ENCODE measurements at regions not wholly inside any gene's neighbourhood (a gene's known extent, or its start where the extent isn't known, plus 50 kb on each side); places are given as distances from the start of the nearest gene placed in this dataset.
"Not testable (repeated sequence)": the region's sequence is repeated elsewhere in the genome, so short reads cannot be mapped to it uniquely, and the experiment has no call there.

DNA sequence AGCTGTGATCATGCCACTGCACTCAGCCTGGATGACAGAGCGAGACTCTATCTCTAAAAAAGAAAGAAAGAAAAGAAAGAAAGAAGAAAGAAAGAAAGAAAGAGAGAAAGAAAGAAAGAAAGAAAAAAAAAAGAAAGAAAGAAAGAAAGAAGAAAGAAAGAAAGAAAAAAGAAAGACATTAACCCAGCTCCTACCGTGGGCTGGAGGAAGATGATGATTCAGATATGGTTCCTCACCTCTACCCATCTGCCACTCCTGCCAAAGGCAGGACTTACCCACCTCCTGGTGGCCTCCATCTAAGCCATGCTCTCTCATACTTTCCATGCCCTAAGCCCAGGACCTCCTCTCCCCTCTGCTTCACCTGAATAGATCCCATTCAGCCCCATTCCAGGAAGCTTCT is 93.3 kb upstream of the LHX1 start:
- DNase-seq (ENCODE audit: low read depth in 3 of 3, low spot score in 1 of 3), result no peak

DNA sequence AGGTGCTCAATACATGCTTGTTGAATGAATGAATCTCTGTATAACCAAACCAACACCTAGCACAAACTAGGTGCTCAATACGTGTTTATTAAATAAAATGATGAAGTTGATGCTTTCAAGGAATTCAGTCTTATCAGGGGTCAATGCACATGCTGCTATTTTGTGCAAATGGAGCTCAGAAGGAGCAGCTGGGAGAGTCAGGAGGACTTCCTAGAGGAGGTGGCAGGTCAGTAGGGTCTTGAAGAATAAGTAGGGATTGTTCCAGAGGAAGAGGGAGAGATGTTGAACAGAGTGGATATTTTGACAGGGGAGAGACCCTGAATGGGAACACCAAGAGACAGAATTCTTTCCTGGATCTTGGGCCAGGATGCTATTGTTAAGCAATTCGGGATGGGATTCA is 92.7 kb upstream of the LHX1 start:
- DNase-seq (ENCODE audit: low read depth in 3 of 3, low spot score in 1 of 3), result no peak

DNA sequence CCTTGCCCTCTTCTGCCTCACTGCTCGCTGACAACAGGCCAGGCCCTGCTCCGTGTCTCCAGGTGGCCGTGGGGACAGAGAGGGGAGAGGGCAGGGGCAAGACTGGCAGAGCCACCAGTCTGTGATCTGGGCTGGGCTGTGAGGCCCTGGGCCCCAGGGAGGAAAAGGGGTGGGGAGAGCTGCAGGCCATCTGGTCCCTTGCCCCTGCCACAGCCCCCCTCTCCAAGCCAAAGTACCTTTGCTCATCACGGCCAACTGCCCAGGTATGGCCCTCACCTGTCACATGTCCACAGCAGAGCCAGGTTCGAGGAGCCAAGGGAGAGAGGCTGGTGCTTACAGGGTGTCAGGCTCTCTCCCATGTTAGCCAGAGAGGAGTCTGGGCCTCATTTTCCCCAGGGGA is 91.4 kb upstream of the LHX1 start:
- no peak for DNase-seq (ENCODE audit: low read depth in 3 of 3, low spot score in 1 of 3)

DNA sequence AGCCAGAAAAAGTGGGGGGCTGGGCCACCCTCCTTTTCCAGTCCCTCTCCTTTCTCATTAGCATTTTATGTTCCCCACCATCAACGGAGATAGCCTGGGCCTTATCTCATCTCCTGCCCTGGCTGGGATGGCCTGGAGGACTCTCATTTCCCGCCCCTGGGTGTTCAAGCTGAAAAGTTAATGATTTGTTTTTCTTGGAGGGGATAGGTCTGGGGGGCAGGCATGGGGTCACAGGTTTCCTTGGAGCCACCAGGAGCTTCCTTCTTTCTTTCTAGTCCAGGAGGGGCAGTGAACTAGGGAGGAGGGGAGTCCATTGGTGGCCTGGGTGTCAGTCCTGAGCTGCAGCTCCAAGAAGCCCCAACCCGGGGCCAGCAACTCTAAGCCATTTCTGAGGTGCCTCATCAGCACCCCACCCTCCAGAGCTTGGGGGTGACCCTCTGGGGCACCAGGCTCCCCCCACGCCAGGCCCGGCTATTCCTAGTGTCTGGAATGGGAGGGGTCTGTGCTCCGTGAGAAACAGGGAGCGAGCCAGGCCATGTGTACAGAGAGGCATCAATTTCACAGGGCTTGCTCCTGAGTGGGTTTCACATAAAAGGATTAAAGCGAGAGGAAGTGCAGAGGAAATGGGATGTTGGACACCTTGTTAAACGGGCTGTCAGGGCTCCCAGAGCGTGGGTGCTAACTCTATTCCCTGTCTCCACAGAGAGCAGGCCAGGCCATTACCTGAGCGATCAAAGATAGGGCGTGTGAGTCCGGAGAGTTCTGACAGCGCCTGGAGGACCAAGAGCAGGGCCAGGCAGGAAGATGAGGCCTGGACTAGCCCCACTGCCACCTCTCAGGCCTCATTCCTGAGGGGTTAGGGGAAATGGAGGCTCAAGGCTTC is 90.6 kb upstream of the LHX1 start:
- no peak for DNase-seq (ENCODE audit: low read depth in 3 of 3, low spot score in 1 of 3)

DNA sequence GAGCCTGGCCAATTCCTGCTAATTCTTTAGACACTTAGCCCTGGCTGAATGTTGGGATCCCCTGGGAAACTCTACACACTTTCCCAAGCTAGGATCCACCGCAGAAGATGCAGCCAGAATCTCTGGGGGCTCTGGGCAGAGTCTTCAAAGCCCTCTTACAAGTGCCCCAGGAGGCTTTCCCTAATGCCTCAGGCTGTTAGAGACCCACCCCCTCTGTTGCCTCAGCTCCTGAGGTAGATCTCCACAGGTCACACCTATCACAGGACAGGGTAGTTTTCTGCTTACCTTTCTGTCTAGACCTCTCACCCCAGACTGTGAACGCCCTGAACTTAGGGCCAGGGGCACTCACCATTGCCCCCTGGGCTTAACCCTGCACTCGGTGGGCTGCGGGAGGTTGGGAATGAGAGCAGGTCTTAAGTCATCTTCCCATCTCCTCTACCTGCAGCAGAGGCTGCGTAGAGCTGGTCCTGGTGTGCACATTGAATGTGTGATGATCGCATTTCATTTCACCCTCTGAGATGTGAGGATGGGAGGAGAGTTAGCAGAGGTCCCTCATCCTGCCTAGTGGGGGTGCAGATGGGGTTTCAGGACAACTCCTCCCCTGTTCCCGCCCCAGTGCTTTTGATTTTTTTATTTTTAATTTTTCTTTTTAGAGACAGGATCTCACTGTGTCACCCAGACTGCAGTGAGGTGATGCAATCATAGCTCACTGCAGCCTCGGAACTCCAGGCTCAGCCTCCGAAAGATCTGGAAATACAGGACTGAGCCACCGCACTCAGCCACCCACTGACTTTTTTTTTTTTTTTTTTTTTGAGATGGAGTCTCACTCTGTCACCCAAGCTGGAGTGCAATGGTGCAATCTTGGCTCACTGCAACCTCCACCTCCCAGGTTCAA is 89.0 kb upstream of the LHX1 start:
- no peak for DNase-seq (ENCODE audit: low read depth in 3 of 3, low spot score in 1 of 3)

DNA sequence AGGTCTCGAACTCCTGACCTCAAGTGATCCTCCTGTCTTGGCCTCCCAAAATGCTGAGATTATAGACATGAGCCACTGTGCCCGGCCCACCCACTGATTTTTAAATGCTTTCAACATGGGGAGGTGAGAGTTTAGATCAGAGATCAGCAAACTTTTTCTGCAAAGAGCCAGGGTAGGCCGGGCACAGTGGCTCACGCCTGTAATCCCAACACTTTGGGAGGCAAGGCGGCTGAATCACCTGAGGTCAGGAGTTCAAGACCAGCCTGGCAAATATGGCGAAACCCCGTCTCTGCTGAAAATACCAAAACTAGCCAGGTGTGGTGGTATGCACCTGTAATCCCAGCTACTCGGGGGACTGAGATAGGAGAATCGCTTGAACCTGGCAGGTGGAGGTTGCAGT is 88.3 kb upstream of the LHX1 start:
- DNase-seq (ENCODE audit: low read depth in 3 of 3, low spot score in 1 of 3), result not testable (repeated sequence)

DNA sequence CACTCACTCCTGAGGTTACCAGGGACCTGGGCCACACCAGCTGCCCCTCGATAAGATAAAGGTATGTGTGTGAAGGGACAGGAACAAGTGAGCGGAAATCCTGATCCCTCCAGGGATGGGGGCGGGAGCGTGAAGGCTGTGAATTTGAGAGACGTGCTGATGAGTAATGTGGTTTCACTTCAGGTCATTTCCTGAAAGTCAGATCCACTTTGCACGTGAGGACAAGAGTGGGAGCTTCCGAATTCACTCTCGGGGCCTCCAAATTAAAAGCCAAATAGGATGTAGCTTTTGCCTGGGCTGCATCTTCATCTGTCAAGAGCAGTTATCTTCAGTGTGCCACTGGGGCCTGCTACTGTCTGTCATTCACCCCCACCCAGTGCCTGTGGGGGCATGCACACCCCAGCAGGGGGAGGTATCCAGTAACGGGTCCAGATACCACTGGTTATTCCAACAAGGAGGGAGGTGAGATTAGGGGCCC is 87.4 kb upstream of the LHX1 start:
- DNase-seq (ENCODE audit: low read depth in 3 of 3, low spot score in 1 of 3), result peak in 1 of 3 donors; percentile 16

DNA sequence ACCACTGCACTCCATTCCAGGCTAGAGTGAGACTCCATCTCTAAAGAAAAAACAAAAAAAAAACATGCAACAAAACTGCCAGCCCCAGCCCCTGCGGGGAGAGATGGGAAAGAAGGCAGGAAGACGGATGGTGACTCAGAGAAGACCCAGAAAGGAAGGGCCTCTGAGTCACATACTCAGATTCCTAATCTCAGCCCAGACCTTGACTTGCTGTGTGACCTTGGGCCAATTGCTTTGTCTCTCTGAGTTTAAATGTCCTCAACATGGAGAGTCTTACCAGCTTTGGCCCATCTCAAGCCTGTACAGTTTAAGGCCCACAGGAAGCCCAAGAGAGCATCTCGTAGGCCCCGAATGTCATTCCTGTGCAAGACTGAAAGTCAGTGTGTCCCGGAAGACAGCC is 86.5 kb upstream of the LHX1 start:
- no peak for DNase-seq (ENCODE audit: low read depth in 3 of 3, low spot score in 1 of 3)

DNA sequence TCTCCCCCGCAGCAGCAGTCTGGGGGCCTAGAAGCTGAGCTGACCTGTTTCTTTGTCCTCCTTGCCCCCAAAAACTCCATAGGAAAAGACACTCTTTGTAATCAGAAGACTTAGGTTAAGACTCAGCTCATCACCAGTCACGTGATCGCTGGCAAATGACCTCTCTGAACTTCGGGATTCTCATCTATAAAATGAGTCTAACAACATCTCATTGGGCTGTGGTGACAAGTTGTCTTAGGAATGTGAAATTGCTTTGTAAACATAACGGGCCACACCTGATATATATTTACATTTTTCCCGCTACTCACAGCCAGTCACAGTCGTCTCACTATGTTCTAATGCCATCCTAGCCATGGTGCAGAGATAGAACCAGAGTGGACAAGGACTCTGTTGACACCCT is 86.0 kb upstream of the LHX1 start:
- no peak for DNase-seq (ENCODE audit: low read depth in 3 of 3, low spot score in 1 of 3)

DNA sequence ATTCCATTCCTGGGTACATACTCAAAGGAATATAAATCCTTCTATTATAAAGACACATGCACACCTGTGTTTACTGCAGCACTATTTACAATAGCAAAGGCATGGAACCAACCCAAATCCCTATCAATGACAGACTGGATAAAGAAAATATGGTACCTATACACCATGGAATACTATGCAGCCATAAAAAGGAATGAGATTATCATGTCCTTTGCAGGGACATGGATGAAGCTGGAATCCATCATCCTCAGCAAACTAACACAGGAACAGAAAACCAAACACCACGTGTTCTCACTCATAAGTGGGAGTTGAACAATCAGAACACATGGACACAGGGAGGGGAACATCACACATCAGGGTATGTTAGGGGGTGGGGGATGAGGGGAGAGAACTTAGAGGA is 84.8 kb upstream of the LHX1 start:
- not testable (repeated sequence) for DNase-seq (ENCODE audit: low read depth in 3 of 3, low spot score in 1 of 3)

DNA sequence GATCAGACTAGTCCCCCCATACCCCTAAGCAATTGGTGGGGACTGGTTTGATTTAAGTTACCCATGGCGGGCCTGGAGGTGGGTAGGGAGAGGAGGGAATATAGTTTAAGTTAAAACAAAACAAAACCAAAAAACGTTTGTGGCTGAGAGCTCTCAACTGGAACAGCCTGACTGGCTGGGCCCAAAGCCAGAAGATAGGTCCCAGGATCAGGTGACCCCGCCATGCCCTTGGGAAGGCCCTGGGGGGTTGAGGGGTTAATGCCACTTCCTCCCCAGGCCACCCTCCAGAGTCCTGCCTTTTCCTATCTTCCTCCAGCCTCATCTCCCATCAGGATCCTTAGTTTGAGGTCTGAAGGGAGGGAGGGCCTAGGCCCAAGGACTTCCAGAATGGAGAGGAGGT is 82.3 kb upstream of the LHX1 start:
- no peak for DNase-seq (ENCODE audit: low read depth in 3 of 3, low spot score in 1 of 3)

DNA sequence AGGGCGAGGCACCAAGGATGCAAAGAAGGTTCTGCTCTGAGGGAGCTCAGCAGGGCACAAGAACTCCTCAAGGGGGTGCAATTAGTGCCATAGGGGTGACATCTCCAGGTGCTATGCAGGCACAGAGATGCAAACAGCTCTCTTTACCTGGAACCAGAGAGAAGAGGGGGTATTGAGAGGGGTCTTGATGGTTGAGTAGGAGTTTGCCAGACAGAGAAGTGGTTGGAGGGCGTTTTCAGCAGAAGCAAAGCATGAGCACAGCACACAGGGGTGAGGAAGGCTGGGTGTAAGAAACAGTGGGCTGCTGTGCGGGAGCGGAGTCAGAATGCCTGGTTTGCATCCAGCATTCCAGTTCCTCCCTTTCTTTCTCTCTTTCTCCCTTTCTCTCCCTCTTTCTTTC is 81.8 kb upstream of the LHX1 start:
- no peak for DNase-seq (ENCODE audit: low read depth in 3 of 3, low spot score in 1 of 3)

DNA sequence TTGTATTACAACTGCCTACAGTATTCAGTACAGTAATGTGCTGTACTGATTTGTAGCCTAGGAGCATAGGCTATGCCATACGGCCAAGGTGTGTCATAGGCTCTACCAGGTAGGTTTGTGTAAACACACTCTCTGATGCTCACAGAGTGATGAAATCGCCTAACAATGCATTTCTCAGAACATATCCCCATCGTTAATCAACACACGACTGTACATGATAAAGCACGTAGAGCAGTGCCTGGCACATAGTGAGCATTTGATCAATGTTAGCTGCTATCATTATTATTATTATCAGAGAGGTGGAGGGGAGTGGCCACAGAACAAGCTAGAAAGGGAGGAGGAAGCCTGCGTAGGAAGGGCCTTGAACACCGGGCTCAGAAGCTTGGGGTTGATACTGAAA is 81.1 kb upstream of the LHX1 start:
- DNase-seq (ENCODE audit: low read depth in 3 of 3, low spot score in 1 of 3), result no peak

DNA sequence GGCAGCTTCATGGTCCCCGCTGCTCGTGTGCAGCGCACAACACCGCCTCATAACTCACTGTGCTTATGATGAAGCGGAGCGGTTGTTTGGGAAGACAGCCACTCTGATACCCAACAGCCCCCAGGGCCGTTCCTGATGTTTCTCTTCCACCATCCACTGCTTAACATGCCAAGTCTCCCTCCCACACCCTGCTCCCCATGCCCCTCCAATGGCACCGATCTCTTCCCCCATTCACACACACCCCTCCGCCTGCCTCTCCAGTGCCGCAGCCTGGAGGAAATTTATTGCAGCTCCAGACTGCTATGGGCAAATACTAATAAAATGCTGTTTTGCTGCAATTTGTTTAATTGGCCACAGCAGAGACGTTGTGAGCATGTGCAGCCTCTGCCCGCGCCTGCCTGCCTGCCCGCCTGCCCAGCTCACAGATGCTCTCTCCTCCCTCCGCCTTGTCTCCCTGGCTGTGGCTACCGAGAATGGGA is 80.3 kb upstream of the LHX1 start:
- DNase-seq (ENCODE audit: low read depth in 3 of 3, low spot score in 1 of 3), result no peak

DNA sequence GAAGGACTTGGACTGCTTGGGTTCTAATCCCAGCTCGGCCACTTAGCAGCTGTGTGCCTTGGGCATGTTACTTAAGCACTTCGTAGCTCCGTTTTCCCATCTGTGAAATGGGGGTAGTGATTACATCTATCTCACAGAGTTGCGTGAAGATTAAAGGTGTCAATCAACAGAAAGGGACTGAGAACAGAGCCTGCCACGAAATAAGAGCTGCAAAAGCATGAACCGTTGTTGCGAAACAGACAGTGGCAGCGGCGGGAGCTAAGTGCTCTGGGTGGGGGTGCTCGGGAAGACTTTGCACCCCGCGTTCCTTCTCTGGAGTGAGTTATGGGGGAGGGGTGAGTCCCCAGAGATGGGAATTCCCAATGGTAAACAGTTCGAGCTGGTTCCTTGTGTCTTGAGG is 79.6 kb upstream of the LHX1 start:
- no peak for DNase-seq (ENCODE audit: low read depth in 3 of 3, low spot score in 1 of 3)

DNA sequence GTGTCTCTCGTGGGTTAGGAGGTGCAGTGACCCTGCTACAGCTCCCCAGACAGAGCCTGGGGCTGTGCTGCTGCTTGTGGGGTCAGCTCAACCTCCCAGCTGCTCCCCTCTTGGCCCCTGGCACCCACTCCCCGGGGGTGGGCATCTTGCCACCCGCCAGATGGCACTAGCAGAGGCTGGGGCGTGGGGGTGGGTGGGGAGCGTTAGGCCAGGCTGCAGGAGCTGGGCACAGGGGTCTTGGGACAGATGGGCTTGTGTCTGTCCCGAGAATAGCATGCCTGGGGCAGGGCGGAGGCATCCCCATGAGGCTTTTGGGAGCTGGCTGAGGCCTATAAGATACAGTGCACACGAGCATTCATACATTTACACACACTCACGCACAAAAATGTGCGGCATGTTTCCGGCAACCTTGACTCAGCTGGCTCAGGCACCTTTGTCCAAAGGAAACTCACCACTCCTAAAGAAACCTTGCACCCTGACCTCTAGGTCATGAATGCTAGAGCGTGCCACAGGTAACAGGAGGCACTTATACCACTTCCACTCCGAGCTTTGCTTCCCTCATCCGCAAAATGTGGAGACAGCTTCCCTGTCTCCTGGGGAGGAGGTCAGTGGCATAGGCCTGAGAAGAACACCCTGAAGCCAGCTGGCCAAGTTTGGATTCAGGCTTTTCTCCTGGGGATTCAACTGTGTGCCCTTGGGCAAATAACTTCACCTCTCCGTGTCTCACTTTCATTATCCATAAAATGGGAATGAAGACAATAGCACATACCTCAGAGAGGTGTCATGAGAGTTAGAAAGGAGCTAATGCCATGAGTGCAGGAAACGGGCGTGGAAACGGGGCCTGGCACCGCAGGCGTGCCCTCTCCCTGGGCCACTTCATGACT is 78.9 kb upstream of the LHX1 start:
- no peak for DNase-seq (ENCODE audit: low read depth in 3 of 3, low spot score in 1 of 3)

DNA sequence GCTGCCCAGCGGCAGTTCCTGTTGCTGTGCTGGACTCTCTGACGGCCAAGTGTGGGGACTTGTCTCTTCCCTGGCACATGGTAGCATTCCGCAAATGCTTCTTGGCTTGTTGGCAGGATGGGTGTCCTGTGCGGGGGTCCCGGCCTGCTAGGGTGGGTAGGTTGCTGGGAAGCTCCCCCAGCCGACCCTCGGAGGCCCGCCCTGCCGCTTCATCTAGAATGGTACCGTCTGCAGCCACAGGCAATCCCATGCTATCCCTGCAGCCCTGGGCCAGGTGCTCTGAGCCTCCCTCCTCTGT is 78.3 kb upstream of the LHX1 start:
- DNase-seq (ENCODE audit: low read depth in 3 of 3, low spot score in 1 of 3), result no peak

DNA sequence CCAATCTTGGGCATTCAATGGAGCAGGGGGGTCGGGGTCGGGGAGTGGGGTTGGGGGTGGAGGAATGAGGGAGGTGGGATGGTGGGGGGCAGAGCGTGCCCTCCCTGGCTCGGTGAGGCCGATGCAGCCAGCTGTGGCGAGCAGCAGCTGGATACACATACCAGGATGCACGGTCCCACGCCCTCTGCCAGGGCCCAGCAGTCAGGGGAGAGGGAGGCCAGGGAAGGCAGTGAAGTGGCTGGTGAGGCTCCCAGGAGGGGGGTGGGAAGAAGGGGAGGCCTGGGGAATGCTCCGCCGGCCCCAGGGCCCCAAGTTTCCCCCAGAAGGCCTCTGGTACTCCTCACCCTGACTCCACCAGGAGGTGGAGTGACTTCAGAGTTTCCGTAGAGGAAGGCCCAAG is 77.6 kb upstream of the LHX1 start:
- no peak for DNase-seq (ENCODE audit: low read depth in 3 of 3, low spot score in 1 of 3)

DNA sequence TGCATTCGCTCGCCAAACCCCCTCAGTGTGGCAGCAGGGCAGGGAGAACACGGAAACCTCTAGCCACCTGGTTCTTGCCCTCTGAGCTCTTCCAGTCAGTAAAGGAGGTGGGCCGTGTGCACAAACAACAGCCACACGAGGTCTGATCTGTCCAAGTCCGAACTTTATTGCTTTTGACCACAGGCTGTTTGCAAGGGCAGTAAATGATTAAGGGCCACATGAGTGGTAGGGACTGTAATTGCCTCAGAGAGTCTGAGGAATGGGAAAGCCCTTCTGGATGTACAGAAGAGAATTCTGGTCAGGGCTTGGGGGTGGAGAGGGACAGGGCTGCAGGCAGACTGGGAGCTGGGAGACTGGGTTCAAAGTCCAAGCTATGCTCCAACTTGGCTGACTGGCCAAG is 75.7 kb upstream of the LHX1 start:
- DNase-seq (ENCODE audit: low read depth in 3 of 3, low spot score in 1 of 3), result no peak

DNA sequence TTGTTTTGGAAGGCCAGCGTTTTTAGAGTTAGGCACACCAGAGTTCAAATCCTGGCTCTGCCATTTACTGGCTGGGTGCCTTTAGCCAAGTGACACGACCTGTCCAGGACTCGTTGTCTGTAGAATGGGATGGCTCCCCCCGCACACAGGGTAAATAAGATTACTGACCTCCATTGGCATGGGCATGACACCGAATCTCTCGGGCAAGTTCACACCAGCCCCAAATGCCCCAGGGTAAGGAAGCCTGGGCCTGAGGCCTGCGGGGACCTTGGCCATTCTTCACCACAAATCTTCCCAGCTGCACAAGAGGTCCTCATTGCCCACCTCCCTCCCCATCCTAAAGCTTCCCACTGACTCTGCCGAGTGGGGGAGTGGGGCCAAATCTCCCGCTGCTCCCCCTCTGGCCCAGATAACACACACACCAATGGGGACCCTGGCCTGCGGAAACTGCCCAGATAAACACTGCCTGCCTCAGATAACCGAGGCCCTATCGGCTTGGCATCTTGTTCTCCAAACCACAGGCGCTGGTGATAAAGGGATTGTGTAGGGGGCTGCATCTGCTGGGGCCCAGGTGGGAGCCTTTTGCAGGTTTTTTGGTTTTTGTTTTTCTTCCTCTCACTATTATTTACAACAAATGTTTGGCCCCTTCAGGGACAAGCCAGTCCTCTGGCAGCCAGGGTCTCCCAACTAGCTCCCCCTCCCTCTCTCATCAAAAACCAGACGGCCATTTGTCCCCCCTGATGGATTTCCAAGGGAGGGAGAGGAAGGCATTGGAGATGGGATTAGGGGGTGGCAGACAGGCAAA is 75.0 kb upstream of the LHX1 start:
- no peak for DNase-seq (ENCODE audit: low read depth in 3 of 3, low spot score in 1 of 3)

All from stimulated activated CD4-positive, alpha-beta T cell treated with anti-CD3 and anti-CD28 coated beads, TNF-alpha, amount 100 ng/mL, for 1 hour (primary cell).